SU-DHL-6 (cell line): ENCODE measurements at regions not wholly inside any gene's neighbourhood (a gene's known extent, or its start where the extent isn't known, plus 50 kb on each side); places are given as distances from the start of the nearest gene placed in this dataset.

Experiments used
- H2AFZ ChIP-seq: fragments of 200-600 bp; sonication (generic); 2 replicates; pipeline ENCODE4 v1.6.1; 2014; ENCODE audit warnings: low read depth, mild to moderate bottlenecking, moderate library complexity, mixed read lengths, antibody characterized with exemption, low read length; ENCODE audit not compliant: severe bottlenecking
- H3F3A ChIP-seq: fragments of 200-600 bp; shearing (Covaris generic); 2 replicates; pipeline ENCODE4 v1.6.0; 2016; ENCODE audit warnings: antibody characterized with exemption, mild to moderate bottlenecking; ENCODE audit not compliant: insufficient read depth
- H3K27ac ChIP-seq: fragments of 200-600 bp; sonication (generic); 2 replicates; pipeline ENCODE4 v1.5.1; 2016; ENCODE audit warnings: low read depth, mild to moderate bottlenecking, low read length, moderate library complexity, mixed read lengths
- H3K27me3 ChIP-seq: fragments of 200-600 bp; sonication (generic), shearing (Covaris generic); 2 replicates; pipeline ENCODE4 v1.6.0; 2014; ENCODE audit warnings: mild to moderate bottlenecking, low read length
- H3K36me3 ChIP-seq: fragments of 200-600 bp; sonication (generic); 2 replicates; pipeline ENCODE4 v1.6.1; 2014; ENCODE audit warnings: mild to moderate bottlenecking, low read length, mixed read lengths
- H3K4me2 ChIP-seq: fragments of 300-600, 200-600 bp; shearing (Covaris generic), sonication (generic); 2 replicates; pipeline ENCODE4 v1.6.0; 2014; ENCODE audit warnings: low read length, low read depth, mild to moderate bottlenecking; ENCODE audit not compliant: poor library complexity, severe bottlenecking
- H3K4me3 ChIP-seq: fragments of 200-600 bp; sonication (generic); 2 replicates; pipeline ENCODE4 v1.5.1; 2014; ENCODE audit warnings: antibody characterized with exemption, low read length, mild to moderate bottlenecking, mixed read lengths; ENCODE audit not compliant: insufficient read depth, poor library complexity, severe bottlenecking
- H3K79me2 ChIP-seq: fragments of 200-600 bp; sonication (generic); 2 replicates; pipeline ENCODE4 v1.6.1; 2014; ENCODE audit warnings: mild to moderate bottlenecking, low read length, moderate library complexity; ENCODE audit not compliant: insufficient read depth
- H3K9ac ChIP-seq: fragments of 200-600 bp; sonication (generic); 2 replicates; pipeline ENCODE4 v1.7.0; 2014; ENCODE audit warnings: mild to moderate bottlenecking, low read length
- H3K9me2 ChIP-seq: fragments of 200-600 bp; sonication (generic); replicated peaks from 2 replicates; pipeline ENCODE4 v1.6.1; 2014; ENCODE audit warnings: low read length; ENCODE audit not compliant: insufficient read depth
- H3K9me3 ChIP-seq: fragments of 200-600 bp; sonication (generic); 2 replicates; pipeline ENCODE4 v1.6.1; 2014; ENCODE audit warnings: low read length, mixed read lengths; ENCODE audit not compliant: insufficient read depth
- H4K20me1 ChIP-seq: fragments of 200-600 bp; sonication (generic); 2 replicates; pipeline ENCODE4 v1.6.1; 2014; ENCODE audit warnings: low read depth, mild to moderate bottlenecking, antibody characterized with exemption, low read length, moderate library complexity, mixed read lengths
- EZH2phosphoT487 ChIP-seq: fragments of 200-600 bp; sonication (generic), shearing (Covaris generic); conservative IDR thresholded peaks from 2 replicates; pipeline ENCODE4 v1.6.1; 2018; ENCODE audit warnings: mild to moderate bottlenecking, antibody characterized with exemption, low read length, moderate library complexity, mixed read lengths
- TF ChIP-seq, protein P1 (sequence below): fragments of 200-600 bp; sonication (generic); IDR thresholded peaks from one replicate; pipeline ENCODE4 v1.5.1; 2017; ENCODE audit warnings: antibody characterized with exemption, mild to moderate bottlenecking, low read length, moderate library complexity; ENCODE audit not compliant: insufficient read depth, poor library complexity, severe bottlenecking

DNA sequence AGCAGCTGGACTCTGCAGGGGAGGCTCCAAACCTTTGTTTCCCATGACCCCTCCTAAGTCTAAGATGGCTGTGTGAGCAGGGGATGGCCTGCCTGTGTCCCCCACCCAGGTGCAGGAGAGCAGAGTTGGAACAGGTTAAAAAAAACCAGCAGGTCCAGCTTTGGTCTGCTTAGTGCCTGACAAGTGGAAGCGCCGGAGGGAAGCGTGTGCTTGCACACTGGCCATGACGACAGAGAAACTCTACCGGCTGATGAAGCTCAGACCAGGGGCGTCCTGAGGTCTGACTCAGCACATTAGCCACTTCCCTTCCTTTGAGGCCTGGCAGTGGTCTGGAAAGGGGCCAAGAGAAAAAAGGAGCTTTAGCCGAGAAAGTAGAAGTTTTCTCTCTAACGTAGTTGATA, 280.1 kb downstream of the VRK1 start:
- Histone ChIP-seq H3K9ac (no peak overlapping the region), H2AFZ (no peak overlapping the region), H3F3A (no peaks in the 10 kb centered on the region), H3K27ac (no peak overlapping the region), H3K79me2 (no peaks in the 10 kb centered on the region), H3K4me2 (no peak overlapping the region), H3K9me2 (no peaks in the 10 kb centered on the region), H4K20me1 (no peaks in the 10 kb centered on the region), H3K9me3 (no peaks in the 10 kb centered on the region), H3K36me3 (no peaks in the 10 kb centered on the region), H3K27me3 (no peaks in the 10 kb centered on the region), H3K4me3 (no peak overlapping the region)
- TF ChIP-seq EZH2phosphoT487: no peak
- TF ChIP-seq, protein P1, sequence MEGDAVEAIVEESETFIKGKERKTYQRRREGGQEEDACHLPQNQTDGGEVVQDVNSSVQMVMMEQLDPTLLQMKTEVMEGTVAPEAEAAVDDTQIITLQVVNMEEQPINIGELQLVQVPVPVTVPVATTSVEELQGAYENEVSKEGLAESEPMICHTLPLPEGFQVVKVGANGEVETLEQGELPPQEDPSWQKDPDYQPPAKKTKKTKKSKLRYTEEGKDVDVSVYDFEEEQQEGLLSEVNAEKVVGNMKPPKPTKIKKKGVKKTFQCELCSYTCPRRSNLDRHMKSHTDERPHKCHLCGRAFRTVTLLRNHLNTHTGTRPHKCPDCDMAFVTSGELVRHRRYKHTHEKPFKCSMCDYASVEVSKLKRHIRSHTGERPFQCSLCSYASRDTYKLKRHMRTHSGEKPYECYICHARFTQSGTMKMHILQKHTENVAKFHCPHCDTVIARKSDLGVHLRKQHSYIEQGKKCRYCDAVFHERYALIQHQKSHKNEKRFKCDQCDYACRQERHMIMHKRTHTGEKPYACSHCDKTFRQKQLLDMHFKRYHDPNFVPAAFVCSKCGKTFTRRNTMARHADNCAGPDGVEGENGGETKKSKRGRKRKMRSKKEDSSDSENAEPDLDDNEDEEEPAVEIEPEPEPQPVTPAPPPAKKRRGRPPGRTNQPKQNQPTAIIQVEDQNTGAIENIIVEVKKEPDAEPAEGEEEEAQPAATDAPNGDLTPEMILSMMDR: no peak

DNA sequence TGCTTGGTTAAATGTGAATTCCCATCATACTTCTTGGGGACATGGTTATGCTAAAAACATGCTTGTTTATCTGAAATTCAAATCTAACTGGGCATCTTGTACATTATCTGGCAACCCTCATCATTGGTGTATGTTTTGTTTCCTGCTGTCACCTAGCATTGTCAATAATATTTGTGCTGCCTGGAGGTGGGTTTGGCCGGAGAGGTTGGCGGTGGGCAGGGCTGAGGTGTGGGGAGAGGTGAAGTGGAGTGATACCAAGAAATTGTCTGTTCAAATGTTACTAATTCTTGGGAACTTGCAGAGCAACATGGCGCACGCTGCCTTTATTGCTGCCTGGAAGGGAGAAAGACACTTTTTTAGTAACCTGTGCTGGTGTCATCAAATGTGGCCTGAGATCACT, 280.5 kb downstream of the VRK1 start:
- H3K9me2 ChIP-seq: no peaks in the 10 kb centered on the region
- no peaks in the 10 kb centered on the region for H3K36me3 ChIP-seq
- H3K9ac ChIP-seq: no peak overlapping the region
- H3F3A ChIP-seq: no peaks in the 10 kb centered on the region
- no peaks in the 10 kb centered on the region for H3K79me2 ChIP-seq
- no peak overlapping the region for H3K4me2 ChIP-seq
- H3K27ac ChIP-seq: no peak overlapping the region
- H3K9me3 ChIP-seq: no peaks in the 10 kb centered on the region
- H3K27me3 ChIP-seq: no peaks in the 10 kb centered on the region
- H4K20me1 ChIP-seq: no peaks in the 10 kb centered on the region
- no peak for TF ChIP-seq EZH2phosphoT487
- TF ChIP-seq, protein P1: no peak
- H3K4me3 ChIP-seq: no peak overlapping the region
- H2AFZ ChIP-seq: no peak overlapping the region

DNA sequence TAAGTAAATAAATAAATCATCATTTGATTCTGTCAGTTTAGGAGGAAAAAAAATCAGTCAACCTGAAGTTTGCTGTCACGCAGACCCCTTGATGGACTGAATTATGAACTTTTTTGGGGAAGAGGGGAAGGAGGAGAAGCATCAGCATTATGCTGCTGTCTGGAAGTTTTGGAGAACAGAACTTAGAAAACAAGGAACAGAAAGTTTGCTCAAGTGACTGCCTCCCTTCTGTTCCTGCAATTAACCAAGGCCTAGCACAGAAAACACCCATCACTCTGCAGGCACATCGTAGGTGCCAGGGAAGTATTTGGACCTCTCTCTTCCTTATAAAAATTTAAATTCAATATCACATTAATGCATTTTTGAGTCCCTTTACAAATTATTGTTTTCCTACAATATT, 283.8 kb downstream of the VRK1 start:
- Histone ChIP-seq H3F3A (no peaks in the 10 kb centered on the region), H3K4me3 (no peak overlapping the region), H3K36me3 (no peaks in the 10 kb centered on the region), H3K79me2 (no peaks in the 10 kb centered on the region), H3K27ac (no peak overlapping the region), H4K20me1 (no peaks in the 10 kb centered on the region), H2AFZ (no peak overlapping the region), H3K9ac (no peak overlapping the region), H3K9me3 (no peaks in the 10 kb centered on the region), H3K27me3 (no peaks in the 10 kb centered on the region), H3K4me2 (no peak overlapping the region), H3K9me2 (no peaks in the 10 kb centered on the region)
- no peak for TF ChIP-seq EZH2phosphoT487
- TF ChIP-seq, protein P1: no peak

DNA sequence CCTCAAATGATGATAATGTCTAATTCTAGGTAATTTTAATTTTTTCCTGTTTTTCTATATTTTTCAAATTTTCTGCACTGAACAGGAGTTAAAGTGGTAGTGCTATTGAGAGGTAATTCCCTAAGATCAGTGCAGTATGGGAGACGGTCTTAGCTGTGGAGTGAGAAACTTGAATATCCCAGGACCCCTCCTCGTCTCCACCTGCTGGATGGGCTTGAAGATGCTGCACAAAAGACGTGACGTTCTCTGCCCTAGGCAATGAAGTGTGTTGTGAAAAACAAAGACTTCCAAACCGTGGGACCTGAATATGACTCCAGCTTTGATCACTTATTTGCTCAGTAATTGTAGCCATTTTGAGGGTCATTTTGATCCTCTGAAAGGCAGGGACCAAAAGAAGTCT, 298.1 kb downstream of the VRK1 start:
- Histone ChIP-seq H3K79me2 (no peaks in the 10 kb centered on the region), H3F3A (no peaks in the 10 kb centered on the region), H3K9me2 (no peaks in the 10 kb centered on the region), H2AFZ (no peak overlapping the region), H3K4me2 (no peak overlapping the region), H3K36me3 (no peaks in the 10 kb centered on the region), H3K9me3 (no peaks in the 10 kb centered on the region), H3K4me3 (no peak overlapping the region), H4K20me1 (no peaks in the 10 kb centered on the region), H3K9ac (no peak overlapping the region), H3K27ac (no peak overlapping the region), H3K27me3 (no peaks in the 10 kb centered on the region)
- TF ChIP-seq, protein P1: no peak
- no peak for TF ChIP-seq EZH2phosphoT487
